Activated naive CD4-positive, alpha-beta T cell treated with anti-CD3 and anti-CD28 coated beads, Interleukin-2, amount 10 ng/mL, durations not matched to agents 7 days and 5 days (primary cell): ENCODE measurements at regions not wholly inside any gene's neighbourhood (a gene's known extent, or its start where the extent isn't known, plus 50 kb on each side); places are given as distances from the start of the nearest gene placed in this dataset.

ENCODE experiments used
- CTCF ChIA-PET: fragments of 350-600 bp; sonication (Branson Sonifier 250); formaldehyde crosslinking; loops from one replicate; lab custom pipeline; 2021; ENCODE audit warnings: antibody characterized with exemption; lab: Charles Lee
- DNase-seq: peaks from one replicate; pipeline ENCODE4 v3.0.0-alpha.2; 2020
- H3K27ac Mint-ChIP-seq: one replicate; pipeline ENCODE4 v1.8.0; 2021; ENCODE audit warnings: mild to moderate bottlenecking, moderate library complexity, mixed read lengths
- H3K27me3 Mint-ChIP-seq: one replicate; pipeline ENCODE4 v1.8.0; 2021; ENCODE audit warnings: mild to moderate bottlenecking, mixed read lengths
- H3K36me3 Mint-ChIP-seq: one replicate; pipeline ENCODE4 v1.8.0; 2021; ENCODE audit warnings: mixed read lengths
- H3K4me1 Mint-ChIP-seq: one replicate; pipeline ENCODE4 v1.8.0; 2021; ENCODE audit warnings: mixed read lengths
- H3K4me3 Mint-ChIP-seq: one replicate; pipeline ENCODE4 v1.8.0; 2021; ENCODE audit warnings: mild to moderate bottlenecking, moderate library complexity, mixed read lengths
- H3K9me3 Mint-ChIP-seq: one replicate; pipeline ENCODE4 v1.8.0; 2021; ENCODE audit warnings: mixed read lengths

- H3K36me3 Mint-ChIP-seq: no peaks in the 10 kb centered on the region
- H3K4me1 Mint-ChIP-seq: no peaks in the 10 kb centered on the region
- DNase-seq: peak; percentile 35
- no peak overlapping the region for H3K4me3 Mint-ChIP-seq
- H3K27me3 Mint-ChIP-seq: no peaks in the 10 kb centered on the region
- H3K9me3 Mint-ChIP-seq: peaks cover 2% of the 10 kb centered on the region
- CTCF ChIA-PET: interaction anchor here (1.0 to 1.2 kb wide), 2 partner anchors 19 kb away, joined by 3 to 4 read pairs; no protein-coding TSS in a partner anchor
- H3K27ac Mint-ChIP-seq: no peak overlapping the region
These were observed 1124.9 kb downstream of the EFNB2 start for GRCh38 chr13:105410602-105411001.

DNA sequence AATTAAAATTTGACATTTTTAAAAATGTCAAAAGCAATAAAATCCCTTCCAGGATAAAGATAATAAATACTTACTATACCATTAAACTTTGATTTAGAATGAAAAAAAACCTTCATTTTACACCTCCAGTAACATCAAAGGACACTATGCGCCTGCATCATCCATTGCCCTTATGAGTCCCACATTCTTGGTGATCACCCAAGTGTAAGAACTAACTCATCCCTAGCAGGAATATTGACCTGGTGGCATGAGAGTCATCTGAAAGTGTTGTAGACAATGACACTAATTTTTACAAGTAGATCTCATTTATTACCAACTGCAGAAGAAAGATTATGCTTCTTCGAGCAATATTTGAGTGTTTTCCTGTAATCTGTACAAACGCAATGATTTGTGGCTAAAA, 1128.9 kb downstream of the EFNB2 start:
- CTCF ChIA-PET: no interaction called here
- no peaks in the 10 kb centered on the region for H3K36me3 Mint-ChIP-seq
- no peaks in the 10 kb centered on the region for H3K27me3 Mint-ChIP-seq
- H3K27ac Mint-ChIP-seq: no peak overlapping the region
- no peaks in the 10 kb centered on the region for H3K4me1 Mint-ChIP-seq
- H3K4me3 Mint-ChIP-seq: no peak overlapping the region
- no peak for DNase-seq
- peaks cover 2% of the 10 kb centered on the region for H3K9me3 Mint-ChIP-seq

- H3K4me1 Mint-ChIP-seq: no peaks in the 10 kb centered on the region
- no peaks in the 10 kb centered on the region for H3K36me3 Mint-ChIP-seq
- H3K27me3 Mint-ChIP-seq: no peaks in the 10 kb centered on the region
- H3K4me3 Mint-ChIP-seq: no peak overlapping the region
- DNase-seq: no peak
- H3K27ac Mint-ChIP-seq: no peak overlapping the region
- CTCF ChIA-PET: no interaction called here
- H3K9me3 Mint-ChIP-seq: no peaks in the 10 kb centered on the region
These were observed 1132.4 kb downstream of the EFNB2 start for GRCh38 chr13:105403086-105403485.

- Mint-ChIP-seq H3K4me1 (no peaks in the 10 kb centered on the region), H3K27me3 (no peaks in the 10 kb centered on the region), H3K9me3 (no peaks in the 10 kb centered on the region), H3K4me3 (no peak overlapping the region), H3K27ac (no peak overlapping the region), H3K36me3 (no peaks in the 10 kb centered on the region)
- CTCF ChIA-PET: no interaction called here
- no peak for DNase-seq
These were observed 1140.4 kb downstream of the EFNB2 start for GRCh38 chr13:105395041-105395440.

- CTCF ChIA-PET: no interaction called here
- DNase-seq: no peak
- H3K27me3 Mint-ChIP-seq: no peaks in the 10 kb centered on the region
- H3K4me3 Mint-ChIP-seq: no peak overlapping the region
- H3K4me1 Mint-ChIP-seq: no peaks in the 10 kb centered on the region
- no peaks in the 10 kb centered on the region for H3K36me3 Mint-ChIP-seq
- H3K27ac Mint-ChIP-seq: no peak overlapping the region
- no peaks in the 10 kb centered on the region for H3K9me3 Mint-ChIP-seq
These were observed 1146.1 kb downstream of the EFNB2 start for GRCh38 chr13:105389373-105389772.

DNA sequence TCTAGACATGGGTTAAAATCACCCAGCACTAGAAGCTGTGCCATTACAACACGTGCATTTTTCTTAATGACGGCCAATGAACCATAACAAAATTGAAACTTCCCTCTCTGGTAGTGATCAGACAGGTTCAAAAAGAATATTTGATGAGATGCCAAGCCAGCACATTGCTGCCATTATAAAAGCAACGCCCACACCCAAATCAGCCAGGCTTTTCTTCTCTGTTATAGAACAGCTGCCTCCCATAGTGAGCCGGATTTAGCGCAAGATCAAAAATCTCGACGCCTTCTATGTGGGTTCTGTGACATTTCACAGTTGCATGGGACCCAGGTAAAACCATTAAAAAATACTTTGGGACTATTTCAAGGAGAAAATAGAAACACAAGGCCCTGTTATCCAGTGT, 1158.0 kb downstream of the EFNB2 start:
- Mint-ChIP-seq H3K27me3 (no peaks in the 10 kb centered on the region), H3K9me3 (no peaks in the 10 kb centered on the region), H3K4me1 (no peaks in the 10 kb centered on the region), H3K27ac (no peak overlapping the region), H3K36me3 (no peaks in the 10 kb centered on the region), H3K4me3 (no peak overlapping the region)
- no peak for DNase-seq
- CTCF ChIA-PET: no interaction called here

DNA sequence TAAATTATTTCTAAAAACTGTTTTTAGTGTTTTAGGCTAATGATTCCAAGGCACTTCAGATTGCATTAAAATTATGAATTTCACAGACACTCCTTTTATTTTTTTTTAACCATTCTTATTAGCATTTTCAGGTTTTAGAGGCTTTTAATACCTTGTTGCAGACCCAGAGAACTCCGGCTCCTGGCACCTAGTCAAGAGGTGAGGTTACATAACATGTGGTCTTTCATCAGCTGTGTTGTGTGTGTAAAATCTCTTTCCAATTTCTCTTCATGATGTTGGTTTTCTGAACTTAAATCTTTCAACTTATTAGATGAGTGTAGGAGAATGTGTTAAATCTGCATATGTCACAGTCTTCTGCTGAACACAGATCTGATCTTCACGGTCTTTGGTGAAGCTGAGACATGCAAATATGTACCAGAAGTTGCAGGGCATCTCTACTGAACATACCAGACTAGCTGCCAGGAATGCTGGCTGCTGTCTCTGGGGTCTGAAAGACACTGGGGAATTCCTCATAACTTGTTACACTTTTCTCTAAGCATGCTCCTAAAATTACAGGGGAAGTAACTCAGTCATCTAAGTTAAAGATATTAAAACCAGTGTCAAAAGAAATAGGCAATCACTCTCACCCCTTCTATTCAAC, 1165.3 kb downstream of the EFNB2 start:
- DNase-seq: no peak
- H3K4me3 Mint-ChIP-seq: no peak overlapping the region
- no peaks in the 10 kb centered on the region for H3K27me3 Mint-ChIP-seq
- H3K27ac Mint-ChIP-seq: no peak overlapping the region
- no peaks in the 10 kb centered on the region for H3K36me3 Mint-ChIP-seq
- CTCF ChIA-PET: no interaction called here
- no peaks in the 10 kb centered on the region for H3K4me1 Mint-ChIP-seq
- no peaks in the 10 kb centered on the region for H3K9me3 Mint-ChIP-seq

DNA sequence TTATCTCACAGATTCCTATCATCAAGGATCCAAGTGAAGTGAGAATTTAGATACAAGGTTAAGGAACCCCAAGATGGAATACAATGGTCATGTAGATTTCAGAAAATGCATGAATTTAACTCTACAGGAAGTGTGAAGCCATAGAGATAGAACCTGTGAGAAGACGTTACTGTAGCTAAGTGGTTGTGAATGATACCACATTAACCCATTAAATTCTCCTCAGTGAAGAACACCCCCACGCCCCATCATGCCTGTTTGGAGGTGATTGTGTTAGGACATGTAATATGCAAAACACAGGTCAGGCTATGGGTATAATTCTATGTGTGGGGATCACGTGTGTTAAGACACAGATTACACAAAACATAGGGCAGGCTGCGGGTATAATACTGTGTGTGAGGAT, 1166.7 kb downstream of the EFNB2 start:
- DNase-seq: no peak
- CTCF ChIA-PET: no interaction called here
- Mint-ChIP-seq H3K27me3 (no peaks in the 10 kb centered on the region), H3K4me3 (no peak overlapping the region), H3K36me3 (no peaks in the 10 kb centered on the region), H3K27ac (no peak overlapping the region), H3K4me1 (no peaks in the 10 kb centered on the region), H3K9me3 (no peaks in the 10 kb centered on the region)

GRCh38 chr13:105365831-105366230, 1169.6 kb downstream of the EFNB2 start:
- DNase-seq: no peak
- Mint-ChIP-seq H3K36me3 (no peaks in the 10 kb centered on the region), H3K4me3 (no peak overlapping the region), H3K27me3 (no peaks in the 10 kb centered on the region), H3K4me1 (no peaks in the 10 kb centered on the region), H3K9me3 (no peaks in the 10 kb centered on the region), H3K27ac (no peak overlapping the region)
- CTCF ChIA-PET: no interaction called here

GRCh38 chr13:105365021-105365550, 1170.4 kb downstream of the EFNB2 start:
- H3K27me3 Mint-ChIP-seq: no peaks in the 10 kb centered on the region
- H3K4me3 Mint-ChIP-seq: no peak overlapping the region
- no peaks in the 10 kb centered on the region for H3K9me3 Mint-ChIP-seq
- H3K27ac Mint-ChIP-seq: no peak overlapping the region
- DNase-seq: no peak
- CTCF ChIA-PET: no interaction called here
- no peaks in the 10 kb centered on the region for H3K36me3 Mint-ChIP-seq
- H3K4me1 Mint-ChIP-seq: no peaks in the 10 kb centered on the region

GRCh38 chr13:105364191-105364590, 1171.3 kb downstream of the EFNB2 start:
- CTCF ChIA-PET: no interaction called here

DNA sequence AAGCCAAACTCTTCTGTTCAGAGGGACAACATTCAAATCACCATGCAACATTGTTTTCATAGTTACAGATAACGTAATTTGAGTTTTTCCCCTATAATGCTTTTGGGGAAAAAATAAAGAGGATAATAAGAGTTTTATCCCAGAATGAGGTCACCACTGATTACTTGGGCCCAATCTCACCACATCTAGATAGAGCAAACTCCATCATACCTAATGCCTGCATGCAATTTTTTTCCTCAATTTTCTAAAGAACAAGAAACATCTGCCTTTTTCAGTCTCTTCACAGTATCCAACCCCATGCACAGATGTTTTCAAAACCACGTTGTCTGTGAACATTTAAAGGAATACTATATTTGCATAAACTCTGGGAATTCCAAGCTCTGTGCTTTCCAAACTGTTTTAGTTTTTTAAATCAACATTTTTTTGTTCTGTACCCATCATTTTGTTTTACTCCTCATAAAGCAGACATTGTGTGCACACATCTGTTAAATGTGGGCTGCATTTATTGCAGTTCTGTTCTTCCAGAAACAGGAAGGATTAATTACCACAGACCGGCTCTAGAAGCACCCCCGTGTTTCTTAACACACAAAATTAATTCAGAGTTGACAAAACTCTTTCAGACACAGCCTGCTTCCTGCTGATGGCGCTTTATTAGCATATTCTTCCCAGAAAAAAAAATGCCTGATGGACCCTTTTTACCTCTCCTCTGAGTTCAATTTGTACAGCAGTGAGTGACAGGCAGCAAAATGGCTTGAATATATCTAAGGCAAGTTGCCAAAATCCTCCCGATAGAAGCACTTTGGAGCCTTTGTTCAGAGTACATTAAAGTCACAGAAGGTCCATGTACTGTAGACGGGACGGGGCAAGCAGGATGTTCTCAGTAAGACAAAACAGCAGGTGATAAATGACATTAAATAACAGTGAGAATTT, 1171.9 kb downstream of the EFNB2 start:
- CTCF ChIA-PET: no interaction called here
- Mint-ChIP-seq H3K4me1 (no peaks in the 10 kb centered on the region), H3K27me3 (no peaks in the 10 kb centered on the region), H3K27ac (no peak overlapping the region), H3K36me3 (no peaks in the 10 kb centered on the region), H3K9me3 (no peaks in the 10 kb centered on the region), H3K4me3 (no peak overlapping the region)
- no peak for DNase-seq

More at GRCh38 chr13:105364191-105364590, 1171.3 kb downstream of the EFNB2 start:
- no peak for DNase-seq
- H3K27me3 Mint-ChIP-seq: no peaks in the 10 kb centered on the region
- no peaks in the 10 kb centered on the region for H3K4me1 Mint-ChIP-seq
- no peaks in the 10 kb centered on the region for H3K9me3 Mint-ChIP-seq
- no peaks in the 10 kb centered on the region for H3K36me3 Mint-ChIP-seq
- no peak overlapping the region for H3K27ac Mint-ChIP-seq
- H3K4me3 Mint-ChIP-seq: no peak overlapping the region

DNA sequence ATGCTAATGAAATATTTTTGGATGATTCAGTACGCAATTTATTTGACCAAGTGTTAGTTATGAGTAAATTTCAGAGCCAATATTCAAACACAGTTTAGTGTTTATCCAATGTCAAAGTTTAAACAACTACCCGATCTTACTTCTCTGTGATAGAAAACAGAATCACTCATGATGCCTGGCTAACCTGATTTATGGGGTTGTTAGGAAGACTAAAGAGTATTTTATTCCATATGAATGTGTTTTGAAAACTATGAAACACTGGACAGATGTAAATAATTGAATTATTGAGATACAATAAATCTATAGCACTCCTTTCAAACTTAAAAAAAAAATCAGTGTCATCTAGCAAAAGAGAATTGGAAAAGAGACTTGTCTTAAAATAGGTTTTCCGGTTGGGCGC, 1181.8 kb downstream of the EFNB2 start:
- Mint-ChIP-seq H3K4me1 (no peaks in the 10 kb centered on the region), H3K27ac (no peak overlapping the region), H3K36me3 (no peaks in the 10 kb centered on the region), H3K4me3 (no peak overlapping the region), H3K27me3 (no peaks in the 10 kb centered on the region), H3K9me3 (no peaks in the 10 kb centered on the region)
- CTCF ChIA-PET: no interaction called here
- DNase-seq: no peak

- Mint-ChIP-seq H3K9me3 (no peaks in the 10 kb centered on the region), H3K27ac (no peak overlapping the region), H3K27me3 (no peaks in the 10 kb centered on the region), H3K36me3 (no peaks in the 10 kb centered on the region), H3K4me1 (no peaks in the 10 kb centered on the region), H3K4me3 (no peak overlapping the region)
- CTCF ChIA-PET: no interaction called here
- DNase-seq: no peak
These were observed 1186.3 kb downstream of the EFNB2 start for GRCh38 chr13:105349082-105349723.
